ENCODE measurements at regions not wholly inside any gene's neighbourhood (a gene's known extent, or its start where the extent isn't known, plus 50 kb on each side); places are given as distances from the start of the nearest gene placed in this dataset.

DNA sequence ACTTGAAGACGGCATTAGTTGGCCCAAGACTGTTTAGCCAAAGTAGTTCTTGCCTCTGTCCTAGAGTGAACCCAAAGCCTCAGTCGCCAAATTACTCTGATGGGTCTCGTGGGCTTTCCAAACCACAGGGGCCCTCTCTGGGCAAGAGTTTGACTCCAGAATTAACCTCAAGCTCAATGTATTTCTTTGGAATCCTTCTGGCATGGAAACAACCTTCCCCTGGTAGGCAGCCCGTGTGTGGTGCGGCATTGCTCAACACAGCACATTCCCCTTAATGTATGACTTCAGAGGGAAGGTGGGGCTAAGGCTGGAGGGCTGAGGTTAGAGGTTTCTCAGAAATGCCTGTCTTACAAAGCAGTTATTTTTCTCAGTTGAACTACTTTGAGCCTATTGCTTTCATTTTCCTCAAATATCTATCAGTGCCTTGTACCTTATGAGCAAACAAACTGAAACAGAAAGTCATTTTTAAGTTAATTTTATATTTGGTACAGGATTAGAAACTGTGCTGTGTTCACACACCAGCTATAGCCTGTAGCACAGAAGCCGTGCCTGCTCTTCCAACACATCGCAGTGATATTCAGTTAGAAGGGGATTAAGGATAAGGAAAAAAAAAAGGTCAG, 123.9 kb upstream of the HAPLN1 start:
- ATAC-seq (ENCODE audit: insufficient number of reproducible peaks, low FRiP score, low read depth) (peak; percentile 85), DNase-seq (ENCODE audit: low spot score) (no peak)
- H3K27me3 ChIP-seq (replicated peaks; ENCODE audit: insufficient read depth) = no peaks in the 10 kb centered on the region
- H3K9me3 ChIP-seq = no peaks in the 10 kb centered on the region
- H3K27ac ChIP-seq = peak overlapping the region in 1 of 2 donors; percentile 38
- peak overlapping the region; percentile 53 for H3K4me3 ChIP-seq
- TF ChIP-seq, protein P1, sequence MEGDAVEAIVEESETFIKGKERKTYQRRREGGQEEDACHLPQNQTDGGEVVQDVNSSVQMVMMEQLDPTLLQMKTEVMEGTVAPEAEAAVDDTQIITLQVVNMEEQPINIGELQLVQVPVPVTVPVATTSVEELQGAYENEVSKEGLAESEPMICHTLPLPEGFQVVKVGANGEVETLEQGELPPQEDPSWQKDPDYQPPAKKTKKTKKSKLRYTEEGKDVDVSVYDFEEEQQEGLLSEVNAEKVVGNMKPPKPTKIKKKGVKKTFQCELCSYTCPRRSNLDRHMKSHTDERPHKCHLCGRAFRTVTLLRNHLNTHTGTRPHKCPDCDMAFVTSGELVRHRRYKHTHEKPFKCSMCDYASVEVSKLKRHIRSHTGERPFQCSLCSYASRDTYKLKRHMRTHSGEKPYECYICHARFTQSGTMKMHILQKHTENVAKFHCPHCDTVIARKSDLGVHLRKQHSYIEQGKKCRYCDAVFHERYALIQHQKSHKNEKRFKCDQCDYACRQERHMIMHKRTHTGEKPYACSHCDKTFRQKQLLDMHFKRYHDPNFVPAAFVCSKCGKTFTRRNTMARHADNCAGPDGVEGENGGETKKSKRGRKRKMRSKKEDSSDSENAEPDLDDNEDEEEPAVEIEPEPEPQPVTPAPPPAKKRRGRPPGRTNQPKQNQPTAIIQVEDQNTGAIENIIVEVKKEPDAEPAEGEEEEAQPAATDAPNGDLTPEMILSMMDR (IDR thresholded peaks at IDR 0.05) = no peak
- peaks cover 0 to 7% of the 10 kb centered on the region in 2 donors for H3K4me1 ChIP-seq (ENCODE audit: control insufficient read depth in 1 of 2, low read depth in 2 of 2)
- no peaks in the 10 kb centered on the region for H3K36me3 ChIP-seq

DNA sequence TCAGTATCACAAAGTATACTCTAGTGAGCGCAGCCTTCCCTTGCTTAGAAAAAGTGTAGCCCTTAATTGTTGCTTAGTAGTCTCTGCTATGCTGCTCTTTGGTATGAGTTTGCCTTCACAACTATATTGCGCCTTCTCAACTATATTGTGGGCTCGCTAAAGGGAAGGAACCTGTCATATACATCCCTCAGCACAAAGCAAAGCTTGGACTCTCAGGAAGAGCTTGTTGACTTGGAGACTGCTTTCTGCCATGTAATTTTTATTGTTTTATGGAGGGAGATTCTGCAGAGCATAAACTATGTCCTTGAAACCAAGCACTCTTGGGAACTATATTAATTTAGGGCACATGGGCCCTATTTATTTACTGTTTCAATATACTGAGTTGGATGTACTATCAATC, 119.1 kb upstream of the HAPLN1 start:
- H3K27ac ChIP-seq = no peak overlapping the region
- H3K4me1 ChIP-seq (ENCODE audit: control insufficient read depth in 1 of 2, low read depth in 2 of 2) = no peaks in the 10 kb centered on the region
- no peaks in the 10 kb centered on the region for H3K9me3 ChIP-seq
- TF ChIP-seq, protein P1 (IDR thresholded peaks at IDR 0.05) = no peak
- H3K27me3 ChIP-seq (replicated peaks; ENCODE audit: insufficient read depth) = no peaks in the 10 kb centered on the region
- no peak for ATAC-seq (ENCODE audit: insufficient number of reproducible peaks, low FRiP score, low read depth)
- no peak overlapping the region for H3K4me3 ChIP-seq
- H3K36me3 ChIP-seq = no peaks in the 10 kb centered on the region
- DNase-seq (ENCODE audit: low spot score) = no peak

DNA sequence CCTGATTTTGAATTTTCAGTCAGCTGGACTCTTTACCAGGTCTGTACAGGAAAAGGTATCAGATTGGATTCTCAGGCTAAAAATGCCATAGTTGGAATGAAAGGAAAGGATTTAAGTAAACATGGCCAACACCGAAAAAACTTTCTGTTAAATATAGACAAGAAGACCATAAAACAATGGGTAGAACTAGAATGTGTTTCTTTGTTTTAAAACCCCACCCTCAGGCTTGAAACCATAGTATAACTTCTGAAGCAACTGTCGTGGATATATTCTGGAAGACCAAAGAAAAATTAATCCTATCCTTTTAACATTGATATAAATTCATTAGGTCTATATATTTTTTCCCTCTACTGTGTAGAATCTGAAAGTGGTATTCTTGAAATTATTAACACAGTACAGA, 118.6 kb upstream of the HAPLN1 start:
- H3K4me3 ChIP-seq = no peak overlapping the region
- H3K9me3 ChIP-seq = no peaks in the 10 kb centered on the region
- H3K4me1 ChIP-seq (ENCODE audit: control insufficient read depth in 1 of 2, low read depth in 2 of 2) = no peaks in the 10 kb centered on the region
- DNase-seq (ENCODE audit: low spot score) (no peak), ATAC-seq (ENCODE audit: insufficient number of reproducible peaks, low FRiP score, low read depth) (no peak)
- H3K36me3 ChIP-seq = no peaks in the 10 kb centered on the region
- TF ChIP-seq, protein P1 (IDR thresholded peaks at IDR 0.05) = no peak
- H3K27ac ChIP-seq = no peak overlapping the region
- H3K27me3 ChIP-seq (replicated peaks; ENCODE audit: insufficient read depth) = no peaks in the 10 kb centered on the region

DNA sequence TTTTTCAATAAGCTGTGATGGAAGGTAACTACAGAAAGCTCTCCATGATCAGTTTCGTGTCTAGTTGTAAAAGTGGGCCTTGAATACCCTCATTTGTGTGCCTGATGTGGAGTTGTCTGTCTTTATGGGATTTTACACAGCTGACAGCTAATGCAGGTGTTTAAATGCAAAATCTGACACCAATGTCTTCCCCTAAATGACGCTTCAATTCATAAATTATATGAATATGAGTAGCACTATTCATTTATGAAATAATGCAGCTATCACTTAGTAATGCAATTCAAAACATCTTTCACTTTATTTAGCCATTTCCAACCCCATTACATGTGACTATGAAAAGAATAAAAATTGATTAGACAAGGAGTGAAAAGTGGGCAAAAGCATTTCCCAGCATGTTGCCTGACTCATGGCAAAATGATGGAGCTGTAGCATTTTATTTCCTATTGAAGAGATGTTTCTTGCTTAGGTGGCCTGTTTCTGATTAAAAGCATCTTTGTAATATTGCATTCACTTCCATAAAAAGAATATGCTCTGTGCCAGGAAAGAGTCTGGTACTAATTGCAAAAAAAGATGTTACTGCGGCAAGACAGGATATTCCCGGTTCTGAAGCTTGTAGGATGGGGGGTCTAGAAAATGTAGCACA, 116.7 kb upstream of the HAPLN1 start:
- Histone ChIP-seq H3K36me3 (no peaks in the 10 kb centered on the region), H3K9me3 (no peaks in the 10 kb centered on the region), H3K4me3 (no peak overlapping the region), H3K27me3 (replicated peaks; ENCODE audit: insufficient read depth) (no peaks in the 10 kb centered on the region), H3K4me1 (ENCODE audit: control insufficient read depth in 1 of 2, low read depth in 2 of 2) (no peaks in the 10 kb centered on the region), H3K27ac (no peak overlapping the region)
- DNase-seq (ENCODE audit: low spot score) = no peak
- no peak for ATAC-seq (ENCODE audit: insufficient number of reproducible peaks, low FRiP score, low read depth)
- TF ChIP-seq, protein P1 (IDR thresholded peaks at IDR 0.05) = no peak

DNA sequence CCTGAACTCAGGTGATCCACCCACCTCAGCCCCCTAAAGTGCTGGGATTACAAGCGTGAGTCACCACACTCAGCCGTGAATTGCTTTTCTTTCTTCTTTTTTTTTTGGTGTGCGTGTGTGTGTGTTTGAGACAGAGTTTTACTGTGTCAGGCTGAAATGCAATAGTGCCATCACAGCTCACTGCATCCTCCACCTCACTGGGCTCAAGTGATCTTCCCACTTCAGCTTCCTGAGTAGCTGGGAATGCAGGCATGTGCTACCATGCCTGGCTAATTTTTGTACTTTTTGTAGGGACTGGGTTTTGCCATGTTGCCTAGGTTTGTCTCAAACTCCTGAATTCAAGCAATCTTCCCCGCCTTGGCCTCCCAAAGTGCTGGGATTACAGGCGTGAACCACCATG, 113.7 kb upstream of the HAPLN1 start:
- Histone ChIP-seq H3K4me1 (ENCODE audit: control insufficient read depth in 1 of 2, low read depth in 2 of 2) (no peaks in the 10 kb centered on the region), H3K9me3 (no peaks in the 10 kb centered on the region), H3K27ac (no peak overlapping the region), H3K4me3 (no peak overlapping the region), H3K27me3 (replicated peaks; ENCODE audit: insufficient read depth) (no peaks in the 10 kb centered on the region), H3K36me3 (no peaks in the 10 kb centered on the region)
- TF ChIP-seq, protein P1 (IDR thresholded peaks at IDR 0.05) = no peak
- no peak for DNase-seq (ENCODE audit: low spot score)
- no peak for ATAC-seq (ENCODE audit: insufficient number of reproducible peaks, low FRiP score, low read depth)

Data from thoracic aorta (tissue), 2 donors.